HUES48 (cell line): ENCODE measurements at regions not wholly inside any gene's neighbourhood (a gene's known extent, or its start where the extent isn't known, plus 50 kb on each side); places are given as distances from the start of the nearest gene placed in this dataset.

ENCODE experiments used
- H3K27ac ChIP-seq: one replicate; pipeline ENCODE4 v1.7.0; 2013; ENCODE audit warnings: low read depth, low read length, inconsistent platforms
- H3K27me3 ChIP-seq: 2 replicates; pipeline ENCODE4 v1.6.1; 2013; ENCODE audit warnings: mild to moderate bottlenecking, low read length; ENCODE audit not compliant: control insufficient read depth, insufficient read depth
- H3K36me3 ChIP-seq: 2 replicates; pipeline ENCODE4 v1.6.1; 2013; ENCODE audit warnings: low read length; ENCODE audit not compliant: control insufficient read depth, insufficient read depth
- H3K4me1 ChIP-seq: 2 replicates; pipeline ENCODE4 v1.6.1; 2013; ENCODE audit warnings: mild to moderate bottlenecking, low read length; ENCODE audit not compliant: control insufficient read depth, insufficient read depth
- H3K4me3 ChIP-seq: 2 replicates; pipeline ENCODE4 v1.5.1; 2013; ENCODE audit warnings: mild to moderate bottlenecking, low read depth, low read length
- H3K9ac ChIP-seq: 2 replicates; pipeline ENCODE4 v1.6.1; 2013; ENCODE audit warnings: mild to moderate bottlenecking, low read depth, low read length, moderate library complexity
- H3K9me3 ChIP-seq: 2 replicates; pipeline ENCODE4 v1.6.1; 2013; ENCODE audit warnings: low read length; ENCODE audit not compliant: control insufficient read depth, insufficient read depth

GRCh38 chr1:192945390-192946130 is 113.6 kb downstream of the UCHL5 start:
- Histone ChIP-seq H3K9ac (no peak overlapping the region), H3K9me3 (no peaks in the 10 kb centered on the region), H3K27ac (no peak overlapping the region), H3K4me1 (no peaks in the 10 kb centered on the region), H3K36me3 (no peaks in the 10 kb centered on the region), H3K4me3 (no peak overlapping the region), H3K27me3 (no peaks in the 10 kb centered on the region)

GRCh38 chr1:192949783-192950182 is 109.4 kb downstream of the UCHL5 start:
- Histone ChIP-seq H3K4me3 (no peak overlapping the region), H3K27ac (no peak overlapping the region), H3K4me1 (no peaks in the 10 kb centered on the region), H3K9ac (no peak overlapping the region), H3K27me3 (no peaks in the 10 kb centered on the region), H3K36me3 (no peaks in the 10 kb centered on the region), H3K9me3 (no peaks in the 10 kb centered on the region)

- Histone ChIP-seq H3K27ac (no peak overlapping the region), H3K36me3 (no peaks in the 10 kb centered on the region), H3K4me1 (no peaks in the 10 kb centered on the region), H3K9me3 (no peaks in the 10 kb centered on the region), H3K27me3 (no peaks in the 10 kb centered on the region), H3K9ac (no peak overlapping the region), H3K4me3 (no peak overlapping the region)
These were observed 108.2 kb downstream of the UCHL5 start for GRCh38 chr1:192950926-192951325.

- Histone ChIP-seq H3K4me3 (no peak overlapping the region), H3K9me3 (no peaks in the 10 kb centered on the region), H3K27ac (no peak overlapping the region), H3K27me3 (no peaks in the 10 kb centered on the region), H3K36me3 (no peaks in the 10 kb centered on the region), H3K9ac (no peak overlapping the region), H3K4me1 (no peaks in the 10 kb centered on the region)
These were observed 107.3 kb downstream of the UCHL5 start for GRCh38 chr1:192951691-192952460.

- Histone ChIP-seq H3K36me3 (no peaks in the 10 kb centered on the region), H3K27ac (no peak overlapping the region), H3K9ac (no peak overlapping the region), H3K9me3 (no peaks in the 10 kb centered on the region), H3K27me3 (no peaks in the 10 kb centered on the region), H3K4me3 (no peak overlapping the region), H3K4me1 (no peaks in the 10 kb centered on the region)
These were observed 106.5 kb downstream of the UCHL5 start for GRCh38 chr1:192952646-192953045.

GRCh38 chr1:192954705-192955265 is 104.4 kb downstream of the UCHL5 start:
- H3K27me3 ChIP-seq, result no peaks in the 10 kb centered on the region
- H3K9me3 ChIP-seq, result no peaks in the 10 kb centered on the region
- no peaks in the 10 kb centered on the region for H3K36me3 ChIP-seq
- H3K9ac ChIP-seq, result no peak overlapping the region
- no peak overlapping the region for H3K4me3 ChIP-seq
- no peak overlapping the region for H3K27ac ChIP-seq
- no peaks in the 10 kb centered on the region for H3K4me1 ChIP-seq

GRCh38 chr1:192958350-192958749 is 100.8 kb downstream of the UCHL5 start:
- Histone ChIP-seq H3K27ac (no peak overlapping the region), H3K9me3 (no peaks in the 10 kb centered on the region), H3K9ac (no peak overlapping the region), H3K36me3 (no peaks in the 10 kb centered on the region), H3K4me1 (no peaks in the 10 kb centered on the region), H3K27me3 (no peaks in the 10 kb centered on the region), H3K4me3 (no peak overlapping the region)

- Histone ChIP-seq H3K9ac (no peak overlapping the region), H3K4me1 (no peaks in the 10 kb centered on the region), H3K27ac (no peak overlapping the region), H3K36me3 (no peaks in the 10 kb centered on the region), H3K9me3 (no peaks in the 10 kb centered on the region), H3K27me3 (no peaks in the 10 kb centered on the region), H3K4me3 (no peak overlapping the region)
These were observed 100.3 kb downstream of the UCHL5 start for GRCh38 chr1:192958871-192959270.

GRCh38 chr1:192959657-192960186 is 99.4 kb downstream of the UCHL5 start:
- Histone ChIP-seq H3K4me3 (no peak overlapping the region), H3K27ac (no peak overlapping the region), H3K9me3 (no peaks in the 10 kb centered on the region), H3K27me3 (no peaks in the 10 kb centered on the region), H3K9ac (no peak overlapping the region), H3K36me3 (no peaks in the 10 kb centered on the region), H3K4me1 (no peaks in the 10 kb centered on the region)
